CD4-positive, CD25-positive, alpha-beta regulatory T cell (primary cell): ENCODE measurements at regions not wholly inside any gene's neighbourhood (a gene's known extent, or its start where the extent isn't known, plus 50 kb on each side); places are given as distances from the start of the nearest gene placed in this dataset.

ENCODE experiments used
- ATAC-seq, 2 donors: fragments of 150-1000 bp; cut with Tn5 transposase; one replicate each; pipeline ENCODE4 v1.10.0; 2021; ENCODE audit warnings: low read depth in 2 of 2, moderate number of reproducible peaks in 2 of 2, moderate library complexity in 1 of 2
- DNase-seq, 3 donors: peaks; one replicate each; pipeline versions ENCODE4 v3.0.0 to v3.0.0-alpha.2; 2012 to 2022; ENCODE audit warnings: mixed read lengths in 1 of 3
- H3K27ac ChIP-seq: one replicate; pipeline ENCODE4 v1.7.0; 2013; ENCODE audit warnings: mild to moderate bottlenecking, low read length; ENCODE audit not compliant: insufficient read depth, poor library complexity, severe bottlenecking
- H3K27me3 ChIP-seq: one replicate; pipeline ENCODE4 v1.7.0; 2013; ENCODE audit warnings: low read length; ENCODE audit not compliant: control insufficient read depth, insufficient read depth
- H3K36me3 ChIP-seq: one replicate; pipeline ENCODE4 v1.7.0; 2013; ENCODE audit warnings: mild to moderate bottlenecking, low read length, moderate library complexity; ENCODE audit not compliant: control insufficient read depth, insufficient read depth
- H3K4me1 ChIP-seq: 2 replicates; pipeline ENCODE4 v1.7.0; 2013; ENCODE audit warnings: mild to moderate bottlenecking, low read length; ENCODE audit not compliant: insufficient read depth, control insufficient read depth, poor library complexity, severe bottlenecking
- H3K4me3 ChIP-seq: one replicate; pipeline ENCODE4 v1.7.0; 2013; ENCODE audit warnings: low read depth, mild to moderate bottlenecking, low read length, moderate library complexity
- H3K9me3 ChIP-seq, 2 experiments: 1 replicate in 1 of 2; 2 replicates in 1 of 2; pipeline ENCODE4 v1.7.0; 2013; ENCODE audit warnings: low read length in 2 of 2, mild to moderate bottlenecking in 1 of 2, moderate library complexity in 1 of 2; ENCODE audit not compliant: control insufficient read depth in 2 of 2
- H3K27ac Mint-ChIP-seq, 3 donors: one replicate each; pipeline ENCODE4 v1.8.0; 2020 to 2022; ENCODE audit warnings: mild to moderate bottlenecking in 3 of 3, mixed read lengths in 3 of 3, moderate library complexity in 2 of 3
- H3K27me3 Mint-ChIP-seq: one replicate; pipeline ENCODE4 v1.8.0; 2022; ENCODE audit warnings: mild to moderate bottlenecking, mixed read lengths
- H3K36me3 Mint-ChIP-seq: one replicate; pipeline ENCODE4 v1.8.0; 2020; ENCODE audit warnings: mixed read lengths
- H3K4me1 Mint-ChIP-seq, 4 donors: one replicate each; pipeline ENCODE4 v1.8.0; 2020 to 2022; ENCODE audit warnings: mixed read lengths in 4 of 4, mild to moderate bottlenecking in 1 of 4
- H3K4me3 Mint-ChIP-seq, 4 donors: one replicate each; pipeline ENCODE4 v1.8.0; 2020 to 2022; ENCODE audit warnings: mild to moderate bottlenecking in 4 of 4, mixed read lengths in 4 of 4, moderate library complexity in 3 of 4
- H3K9me3 Mint-ChIP-seq, 7 donors: one replicate each; pipeline ENCODE4 v1.8.0; 2020 to 2022; ENCODE audit warnings: mixed read lengths in 7 of 7, mild to moderate bottlenecking in 3 of 7, moderate library complexity in 2 of 7

DNA sequence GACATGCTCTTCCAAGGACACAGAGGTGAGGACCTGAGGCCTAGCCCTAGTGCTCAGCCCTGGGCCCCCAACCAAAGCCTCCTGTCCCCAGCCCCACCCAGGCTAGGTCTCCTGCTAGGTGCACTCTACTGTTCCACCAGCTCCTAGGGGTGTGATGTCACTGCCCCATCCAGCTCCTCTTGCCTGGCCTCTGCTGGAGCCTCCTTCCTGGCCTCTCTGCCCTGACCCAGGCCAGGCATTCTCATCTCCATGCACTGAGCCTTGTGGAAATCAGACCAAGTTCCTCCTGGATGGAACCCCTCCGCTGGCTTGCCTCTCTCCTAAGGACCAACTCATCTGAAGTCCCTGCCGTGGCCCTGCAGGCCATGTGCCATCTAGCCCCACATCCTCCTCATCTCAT lies 156.8 kb downstream of the INHBB start:
- Histone ChIP-seq H3K27me3 (no peaks in the 10 kb centered on the region), H3K27ac (no peak overlapping the region), H3K4me3 (no peak overlapping the region), H3K4me1 (no peaks in the 10 kb centered on the region), H3K36me3 (no peaks in the 10 kb centered on the region), H3K9me3 (no peaks in the 10 kb centered on the region)
- ATAC-seq (no peak), DNase-seq (no peak)
- H3K4me1 Mint-ChIP-seq = no peaks in the 10 kb centered on the region
- H3K27me3 Mint-ChIP-seq = no peaks in the 10 kb centered on the region
- H3K4me3 Mint-ChIP-seq = no peak overlapping the region
- no peak overlapping the region for H3K27ac Mint-ChIP-seq
- H3K9me3 Mint-ChIP-seq = peaks cover 0 to 2% (median 0%) of the 10 kb centered on the region in 7 donors
- no peaks in the 10 kb centered on the region for H3K36me3 Mint-ChIP-seq

DNA sequence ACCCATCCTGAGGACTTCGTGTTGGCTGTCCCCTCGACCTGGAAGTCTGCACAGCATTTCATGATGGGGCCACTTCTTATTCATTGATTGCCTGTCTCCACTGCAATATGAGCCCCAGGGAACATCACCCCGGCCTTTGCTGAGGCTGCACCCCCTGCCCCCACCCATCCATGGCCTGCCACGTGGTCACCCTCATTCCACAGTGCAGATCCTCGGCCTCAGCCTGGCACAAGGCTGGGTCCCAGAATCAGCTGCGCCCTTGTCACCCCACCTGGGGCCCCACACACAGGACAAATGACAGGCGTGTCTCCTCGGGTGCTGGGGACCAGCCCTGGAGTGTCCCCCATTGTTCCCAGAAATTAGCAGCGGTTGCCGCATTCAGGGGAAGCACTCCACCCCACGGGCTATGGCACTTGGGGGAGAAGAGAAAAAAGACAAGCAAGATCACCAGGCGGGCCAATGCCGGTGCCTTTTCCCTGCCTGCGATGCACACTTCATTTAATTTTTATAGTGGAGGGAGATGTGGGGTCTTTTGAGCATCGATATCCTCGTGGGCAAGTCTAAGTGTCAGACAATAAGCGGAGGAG lies 157.4 kb downstream of the INHBB start:
- Histone ChIP-seq H3K4me3 (no peak overlapping the region), H3K27me3 (no peaks in the 10 kb centered on the region), H3K36me3 (no peaks in the 10 kb centered on the region), H3K27ac (no peak overlapping the region), H3K4me1 (no peaks in the 10 kb centered on the region), H3K9me3 (no peaks in the 10 kb centered on the region)
- H3K27ac Mint-ChIP-seq = no peak overlapping the region
- peaks cover 0 to 2% (median 0%) of the 10 kb centered on the region in 7 donors for H3K9me3 Mint-ChIP-seq
- H3K36me3 Mint-ChIP-seq = no peaks in the 10 kb centered on the region
- H3K4me3 Mint-ChIP-seq = no peak overlapping the region
- no peaks in the 10 kb centered on the region for H3K27me3 Mint-ChIP-seq
- DNase-seq = no peak
- no peaks in the 10 kb centered on the region for H3K4me1 Mint-ChIP-seq
- no peak for ATAC-seq

DNA sequence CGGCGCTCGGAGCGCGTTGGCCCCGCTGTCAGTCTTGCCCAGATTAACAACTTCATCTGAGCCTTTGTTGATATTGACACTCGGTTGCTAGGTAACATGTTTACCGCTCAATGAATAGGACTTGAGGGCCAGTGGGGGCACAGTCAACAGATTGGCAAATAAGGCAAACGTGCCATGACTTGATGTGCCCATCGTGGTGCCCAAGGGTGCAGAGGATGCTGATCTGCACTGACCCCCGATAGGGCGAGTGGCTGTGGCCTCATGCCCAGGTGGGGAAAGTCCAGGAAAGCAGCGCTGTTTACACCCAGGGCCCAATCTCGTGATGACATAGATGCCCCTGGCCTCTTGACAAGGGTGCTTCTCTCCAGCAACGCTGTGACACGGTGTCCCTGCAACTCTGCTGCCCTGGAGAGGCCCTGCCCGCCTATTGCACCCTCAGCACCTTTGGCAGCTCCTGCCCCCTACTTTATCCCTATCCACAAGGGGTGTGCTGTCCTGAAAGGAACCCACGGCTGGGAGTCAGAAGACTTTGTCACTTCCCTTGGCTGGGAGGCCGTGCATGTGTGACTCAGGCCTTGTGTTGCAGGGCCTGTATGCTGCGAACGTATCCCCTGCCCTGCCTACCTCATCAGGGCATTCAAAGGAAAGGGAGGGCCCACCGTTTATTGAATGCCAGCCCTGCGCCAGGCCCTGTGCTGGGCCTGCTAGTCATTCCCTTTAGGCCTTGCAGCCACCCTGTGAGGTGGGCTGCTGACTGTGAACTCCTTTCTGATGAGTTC lies 158.0 kb downstream of the INHBB start:
- Mint-ChIP-seq H3K4me1 (no peaks in the 10 kb centered on the region), H3K4me3 (no peak overlapping the region), H3K36me3 (no peaks in the 10 kb centered on the region), H3K27me3 (no peaks in the 10 kb centered on the region), H3K27ac (no peak overlapping the region), H3K9me3 (peaks cover 0 to 2% (median 0%) of the 10 kb centered on the region in 7 donors)
- no peaks in the 10 kb centered on the region for H3K9me3 ChIP-seq
- H3K4me3 ChIP-seq = no peak overlapping the region
- H3K27me3 ChIP-seq = no peaks in the 10 kb centered on the region
- H3K27ac ChIP-seq = no peak overlapping the region
- H3K36me3 ChIP-seq = no peaks in the 10 kb centered on the region
- DNase-seq (no peak), ATAC-seq (no peak)
- no peaks in the 10 kb centered on the region for H3K4me1 ChIP-seq

DNA sequence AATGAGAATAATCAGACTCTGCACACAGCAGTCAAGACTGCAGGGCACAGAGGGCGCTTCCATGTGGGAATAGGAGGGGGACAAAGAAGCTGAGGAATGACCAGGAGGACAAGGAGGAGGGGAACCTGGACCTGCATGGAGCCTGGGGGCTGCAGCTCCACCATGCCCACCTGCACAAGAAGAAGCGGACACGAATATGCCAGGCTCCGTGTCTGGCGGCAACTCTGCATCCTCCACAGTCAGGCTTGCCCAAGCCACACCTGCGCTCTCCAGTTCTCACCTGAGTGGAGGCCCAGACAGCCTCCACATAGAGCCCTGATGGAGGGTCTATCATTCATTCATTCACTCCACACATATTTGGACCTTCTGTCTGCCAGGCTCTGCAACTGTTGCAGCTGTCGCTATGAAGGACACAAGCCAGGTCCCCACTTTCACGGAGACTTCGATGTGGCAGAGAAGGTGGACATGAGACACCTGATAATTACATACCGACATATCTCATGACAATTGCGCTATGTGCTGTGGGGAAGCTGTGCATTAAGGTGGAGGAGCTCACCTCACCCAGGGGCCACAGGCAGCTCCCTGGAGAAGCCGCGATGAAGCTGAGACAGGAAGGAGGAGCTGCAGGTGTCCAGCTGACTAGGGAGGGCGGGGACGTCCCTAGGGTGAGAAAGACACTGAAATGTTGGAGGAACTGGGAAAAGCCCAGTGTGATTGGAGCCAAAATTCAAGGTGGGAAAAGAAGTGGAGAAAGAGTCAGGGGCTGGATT lies 159.2 kb downstream of the INHBB start:
- no peaks in the 10 kb centered on the region for H3K27me3 Mint-ChIP-seq
- no peak for ATAC-seq
- H3K4me3 ChIP-seq = no peak overlapping the region
- H3K36me3 ChIP-seq = no peaks in the 10 kb centered on the region
- peaks cover 0 to 2% (median 0%) of the 10 kb centered on the region in 7 donors for H3K9me3 Mint-ChIP-seq
- H3K36me3 Mint-ChIP-seq = no peaks in the 10 kb centered on the region
- no peaks in the 10 kb centered on the region for H3K9me3 ChIP-seq
- peak overlapping the region in 1 of 3 donors; percentile 38 for H3K27ac Mint-ChIP-seq
- no peak overlapping the region for H3K27ac ChIP-seq
- H3K27me3 ChIP-seq = no peaks in the 10 kb centered on the region
- no peaks in the 10 kb centered on the region for H3K4me1 Mint-ChIP-seq
- no peaks in the 10 kb centered on the region for H3K4me1 ChIP-seq
- DNase-seq = no peak
- H3K4me3 Mint-ChIP-seq = no peak overlapping the region

DNA sequence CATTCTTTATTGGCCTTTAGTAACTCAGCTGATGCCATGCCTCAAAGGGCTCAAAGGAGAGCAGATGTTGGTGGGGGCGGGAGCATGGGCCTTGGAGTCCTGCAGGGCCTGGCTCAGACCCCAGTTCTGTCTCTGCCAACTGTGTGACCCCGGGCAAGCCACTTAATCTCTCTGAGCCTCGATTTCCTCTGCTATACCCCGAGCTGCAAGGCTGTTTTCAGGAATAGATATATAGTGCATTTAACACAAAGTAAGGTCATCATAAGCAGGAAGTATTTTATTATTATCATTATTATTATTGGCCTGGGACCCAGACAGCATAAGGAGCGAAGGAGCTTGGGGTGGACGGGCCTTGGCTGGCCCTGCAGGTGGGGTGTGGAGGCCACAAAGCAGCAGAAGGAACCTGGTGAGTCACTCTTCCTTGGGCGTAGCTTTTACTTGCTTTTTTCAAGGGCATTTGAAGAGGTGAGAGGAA lies 162.7 kb downstream of the INHBB start:
- H3K9me3 ChIP-seq = no peaks in the 10 kb centered on the region
- no peak overlapping the region for H3K27ac ChIP-seq
- H3K36me3 ChIP-seq = no peaks in the 10 kb centered on the region
- Mint-ChIP-seq H3K9me3 (no peaks in the 10 kb centered on the region), H3K4me1 (no peaks in the 10 kb centered on the region), H3K27ac (no peak overlapping the region), H3K36me3 (no peaks in the 10 kb centered on the region), H3K4me3 (no peak overlapping the region), H3K27me3 (no peaks in the 10 kb centered on the region)
- H3K27me3 ChIP-seq = no peaks in the 10 kb centered on the region
- no peaks in the 10 kb centered on the region for H3K4me1 ChIP-seq
- DNase-seq = no peak
- H3K4me3 ChIP-seq = no peak overlapping the region
- no peak for ATAC-seq

DNA sequence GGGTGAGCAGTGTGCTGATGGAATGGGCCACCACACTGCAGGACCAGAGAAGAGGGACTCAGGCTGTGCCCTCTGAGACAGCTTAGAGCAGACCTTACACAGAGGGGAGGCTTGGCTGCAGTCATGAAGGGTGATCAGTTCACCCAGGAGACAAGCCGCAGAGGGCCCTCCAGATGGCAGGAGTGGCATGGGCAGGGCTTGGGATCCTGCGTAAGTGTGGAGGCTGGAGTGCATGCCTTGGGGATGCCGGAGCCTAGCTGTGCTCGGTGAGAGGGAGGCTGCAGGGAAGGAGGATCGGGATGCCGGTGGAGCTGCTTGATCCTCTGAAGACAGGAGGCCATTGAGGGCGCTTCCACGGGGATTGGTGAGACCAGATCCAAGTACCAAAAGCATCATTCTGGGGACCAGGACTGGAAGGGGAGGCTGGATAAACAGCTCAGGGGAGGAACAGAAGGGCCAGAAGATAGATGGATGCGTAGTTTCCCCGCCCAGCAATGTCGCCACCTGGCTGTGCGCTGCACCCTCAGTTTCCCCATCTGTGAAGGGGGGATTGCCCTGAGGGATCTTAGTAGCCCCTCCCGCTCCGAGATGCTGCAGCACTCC lies 163.4 kb downstream of the INHBB start:
- H3K27ac Mint-ChIP-seq = no peak overlapping the region

DNA sequence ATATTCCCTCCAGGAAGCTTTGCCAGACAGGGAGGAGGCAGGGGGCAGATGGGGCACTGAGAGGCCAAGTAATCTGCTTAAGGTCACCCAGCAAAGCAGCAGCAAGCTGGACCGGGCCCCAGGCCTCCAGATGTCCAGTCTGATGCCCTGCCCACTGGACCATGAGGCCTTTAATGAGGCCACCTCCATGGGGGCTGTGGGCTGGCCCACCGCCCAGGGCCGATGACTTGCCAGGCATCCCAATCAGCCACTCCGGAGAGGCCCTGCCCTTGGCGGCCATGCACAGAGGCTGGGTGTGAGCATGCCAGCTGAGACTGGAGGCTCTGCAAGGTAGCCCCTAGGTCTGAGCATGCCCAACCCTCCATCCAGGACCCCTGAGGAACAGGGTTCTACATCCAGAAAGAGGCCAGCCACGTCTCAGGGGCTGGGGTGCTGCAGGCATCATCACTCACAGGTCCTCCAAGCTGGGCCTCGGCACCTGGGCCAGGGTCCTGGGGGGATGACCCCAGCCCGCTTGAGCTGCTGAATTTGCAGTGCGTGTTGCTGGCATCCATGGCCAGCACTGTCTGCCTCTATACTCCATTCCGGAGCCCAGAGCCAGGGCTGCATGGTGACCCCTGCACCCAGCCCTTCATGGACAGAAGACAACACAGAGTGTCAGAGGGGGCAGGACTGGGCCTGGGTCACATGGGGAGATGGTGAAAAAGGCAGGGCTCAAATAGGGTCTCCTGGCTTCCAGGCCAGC lies 164.2 kb downstream of the INHBB start:
- no peaks in the 10 kb centered on the region for H3K4me1 Mint-ChIP-seq
- DNase-seq (no peak), ATAC-seq (no peak)
- no peak overlapping the region for H3K27ac Mint-ChIP-seq
- H3K27ac ChIP-seq = no peak overlapping the region
- H3K36me3 Mint-ChIP-seq = no peaks in the 10 kb centered on the region
- no peaks in the 10 kb centered on the region for H3K27me3 Mint-ChIP-seq
- H3K4me3 ChIP-seq = no peak overlapping the region
- H3K27me3 ChIP-seq = no peaks in the 10 kb centered on the region
- no peaks in the 10 kb centered on the region for H3K36me3 ChIP-seq
- H3K9me3 ChIP-seq = no peaks in the 10 kb centered on the region
- no peaks in the 10 kb centered on the region for H3K9me3 Mint-ChIP-seq
- no peak overlapping the region for H3K4me3 Mint-ChIP-seq
- H3K4me1 ChIP-seq = no peaks in the 10 kb centered on the region

More for the DNA sequence above, 163.4 kb downstream of the INHBB start:
- H3K9me3 ChIP-seq = no peaks in the 10 kb centered on the region
- H3K27me3 Mint-ChIP-seq = no peaks in the 10 kb centered on the region
- no peak overlapping the region for H3K4me3 Mint-ChIP-seq
- H3K4me3 ChIP-seq = no peak overlapping the region
- H3K4me1 Mint-ChIP-seq = no peaks in the 10 kb centered on the region
- no peaks in the 10 kb centered on the region for H3K27me3 ChIP-seq
- H3K36me3 Mint-ChIP-seq = no peaks in the 10 kb centered on the region
- no peak for ATAC-seq
- no peaks in the 10 kb centered on the region for H3K4me1 ChIP-seq
- H3K27ac ChIP-seq = no peak overlapping the region
- no peak for DNase-seq
- H3K9me3 Mint-ChIP-seq = no peaks in the 10 kb centered on the region
- H3K36me3 ChIP-seq = no peaks in the 10 kb centered on the region
